MM.1S (cell line): ENCODE measurements at regions not wholly inside any gene's neighbourhood (a gene's known extent, or its start where the extent isn't known, plus 50 kb on each side); places are given as distances from the start of the nearest gene placed in this dataset.

Experiments
- CTCF ChIP-seq: fragments of 300-600 bp; sonication (generic); IDR thresholded peaks from 2 replicates; pipeline ENCODE4 v1.5.1; 2016; ENCODE audit warnings: antibody characterized with exemption, low read length, mixed read lengths
- EZH2 ChIP-seq: fragments of 300-600 bp; sonication (generic); optimal IDR thresholded peaks from 2 replicates; pipeline ENCODE3; 2017; ENCODE audit warnings: low read depth, mild to moderate bottlenecking, antibody characterized with exemption, low read length, mixed read lengths
- EZH2phosphoT487 ChIP-seq: fragments of 300-600 bp; sonication (generic); IDR thresholded peaks from 2 replicates; pipeline ENCODE4 v1.6.1; 2018; ENCODE audit warnings: antibody characterized with exemption, low read length

DNA sequence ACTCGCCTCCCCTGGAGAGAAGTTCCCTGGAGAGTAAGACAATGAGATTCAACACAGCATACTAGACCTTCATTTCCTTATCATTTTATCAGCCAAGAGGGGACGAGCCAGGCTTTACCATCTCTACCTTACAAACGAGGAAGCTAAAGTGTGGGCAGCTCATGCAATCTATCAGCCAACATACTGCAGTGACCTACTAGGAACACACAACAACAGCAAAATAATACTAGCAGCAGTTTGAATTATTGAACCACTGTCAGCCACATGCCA lies 60.0 kb upstream of the TEX51 start:
- TF ChIP-seq EZH2 (no peak), CTCF (no peak), EZH2phosphoT487 (no peak)
